ENCODE measurements at regions not wholly inside any gene's neighbourhood (a gene's known extent, or its start where the extent isn't known, plus 50 kb on each side); places are given as distances from the start of the nearest gene placed in this dataset.
A peak's percentile ranks its signal among the peaks of the same experiment; 100 is the strongest.

GRCh38 chr5:133738271-133738670 is 125.9 kb upstream of the FSTL4 start:
- DNase-seq (ENCODE audit: low spot score), result no peak

- no peak for DNase-seq (ENCODE audit: low spot score)
Measured at GRCh38 chr5:133736512-133736911, 124.2 kb upstream of the FSTL4 start.

GRCh38 chr5:133735346-133735745 is 123.0 kb upstream of the FSTL4 start:
- peak; percentile 48 for DNase-seq (ENCODE audit: low spot score)

GRCh38 chr5:133734916-133735315 is 122.6 kb upstream of the FSTL4 start:
- no peak for DNase-seq (ENCODE audit: low spot score)

- no peak for DNase-seq (ENCODE audit: low spot score)
Measured at GRCh38 chr5:133732536-133732935, 120.2 kb upstream of the FSTL4 start.

- DNase-seq (ENCODE audit: low spot score), result no peak
Measured at GRCh38 chr5:133731951-133732350, 119.6 kb upstream of the FSTL4 start.

- no peak for DNase-seq (ENCODE audit: low spot score)
Measured at GRCh38 chr5:133730866-133731265, 118.5 kb upstream of the FSTL4 start.

GRCh38 chr5:133730346-133730745 is 118.0 kb upstream of the FSTL4 start:
- DNase-seq (ENCODE audit: low spot score), result no peak

- no peak for DNase-seq (ENCODE audit: low spot score)
Measured at GRCh38 chr5:133729800-133730199, 117.5 kb upstream of the FSTL4 start.

GRCh38 chr5:133728475-133728874 is 116.1 kb upstream of the FSTL4 start:
- DNase-seq (ENCODE audit: low spot score), result no peak

GRCh38 chr5:133727636-133728035 is 115.3 kb upstream of the FSTL4 start:
- DNase-seq (ENCODE audit: low spot score), result no peak

- DNase-seq (ENCODE audit: low spot score), result no peak
Measured at GRCh38 chr5:133723651-133724366, 111.5 kb upstream of the FSTL4 start.

GRCh38 chr5:133723126-133723525 is 110.8 kb upstream of the FSTL4 start:
- no peak for DNase-seq (ENCODE audit: low spot score)

GRCh38 chr5:133721365-133721764 is 109.0 kb upstream of the FSTL4 start:
- DNase-seq (ENCODE audit: low spot score), result no peak

- DNase-seq (ENCODE audit: low spot score), result no peak
Measured at GRCh38 chr5:133718457-133718856, 106.1 kb upstream of the FSTL4 start.

- DNase-seq (ENCODE audit: low spot score), result no peak
Measured at GRCh38 chr5:133716532-133717183, 104.3 kb upstream of the FSTL4 start.

GRCh38 chr5:133715616-133716015 is 103.3 kb upstream of the FSTL4 start:
- DNase-seq (ENCODE audit: low spot score), result no peak

GRCh38 chr5:133715216-133715615 is 102.9 kb upstream of the FSTL4 start:
- DNase-seq (ENCODE audit: low spot score), result no peak

- no peak for DNase-seq (ENCODE audit: low spot score)
Measured at GRCh38 chr5:133714161-133714915, 102.0 kb upstream of the FSTL4 start.

- no peak for DNase-seq (ENCODE audit: low spot score)
Measured at GRCh38 chr5:133713751-133714150, 101.4 kb upstream of the FSTL4 start.

GRCh38 chr5:133713209-133713608 is 100.9 kb upstream of the FSTL4 start:
- DNase-seq (ENCODE audit: low spot score), result no peak

- no peak for DNase-seq (ENCODE audit: low spot score)
Measured at GRCh38 chr5:133712562-133712961, 100.2 kb upstream of the FSTL4 start.

- DNase-seq (ENCODE audit: low spot score), result no peak
Measured at GRCh38 chr5:133709209-133709725, 96.9 kb upstream of the FSTL4 start.

All from AG08395 (cell line).